HG03103 (cell line): ENCODE measurements at regions not wholly inside any gene's neighbourhood (a gene's known extent, or its start where the extent isn't known, plus 50 kb on each side); places are given as distances from the start of the nearest gene placed in this dataset.

Experiments
- ATAC-seq: cut with Tn5 transposase; IDR thresholded peaks from one replicate; pipeline ENCODE4 v1.9.1; 2021; ENCODE audit warnings: low read depth; ENCODE audit not compliant: unreplicated experiment

GRCh38 chr5:110339399-110339798 is 387.1 kb downstream of the TMEM232 start:
- no peak for ATAC-seq

- no peak for ATAC-seq
Measured at GRCh38 chr5:110341836-110342235, 384.6 kb downstream of the TMEM232 start.

- no peak for ATAC-seq
Measured at GRCh38 chr5:110342683-110343082, 383.8 kb downstream of the TMEM232 start.

GRCh38 chr5:110343616-110344015 is 382.9 kb downstream of the TMEM232 start:
- ATAC-seq, result no peak

GRCh38 chr5:110345623-110346022 is 380.8 kb downstream of the TMEM232 start:
- ATAC-seq, result no peak

- ATAC-seq, result no peak
Measured at GRCh38 chr5:110346893-110347358, 379.5 kb downstream of the TMEM232 start.

GRCh38 chr5:110347781-110348180 is 378.7 kb downstream of the TMEM232 start:
- no peak for ATAC-seq

GRCh38 chr5:110351430-110351829 is 375.0 kb downstream of the TMEM232 start:
- no peak for ATAC-seq

- no peak for ATAC-seq
Measured at GRCh38 chr5:110354311-110354710, 372.2 kb downstream of the TMEM232 start.

- ATAC-seq, result no peak
Measured at GRCh38 chr5:110354915-110355644, 371.4 kb downstream of the TMEM232 start.

- no peak for ATAC-seq
Measured at GRCh38 chr5:110356677-110357076, 369.8 kb downstream of the TMEM232 start.

- no peak for ATAC-seq
Measured at GRCh38 chr5:110359221-110359620, 367.2 kb downstream of the TMEM232 start.

- no peak for ATAC-seq
Measured at GRCh38 chr5:110361471-110361870, 365.0 kb downstream of the TMEM232 start.

GRCh38 chr5:110362261-110362660 is 364.2 kb downstream of the TMEM232 start:
- ATAC-seq, result no peak

- no peak for ATAC-seq
Measured at GRCh38 chr5:110366716-110367115, 359.8 kb downstream of the TMEM232 start.
